Progenitor cell of endocrine pancreas (in vitro differentiated cells): ENCODE measurements at regions not wholly inside any gene's neighbourhood (a gene's known extent, or its start where the extent isn't known, plus 50 kb on each side); places are given as distances from the start of the nearest gene placed in this dataset.
"Not testable (repeated sequence)": the region's sequence is repeated elsewhere in the genome, so short reads cannot be mapped to it uniquely, and the experiment has no call there.

Experiments
- DNase-seq: peaks from one replicate; pipeline ENCODE4 v3.0.0; 2021; ENCODE audit warnings: low spot score; ENCODE audit not compliant: unreplicated experiment
- H3K27ac Mint-ChIP-seq: 2 replicates; pipeline ENCODE4 v1.8.0; 2021; ENCODE audit warnings: mild to moderate bottlenecking, moderate library complexity, mixed read lengths
- H3K27me3 Mint-ChIP-seq: 2 replicates; pipeline ENCODE4 v1.8.0; 2021; ENCODE audit warnings: mixed read lengths
- H3K36me3 Mint-ChIP-seq: 2 replicates; pipeline ENCODE4 v1.8.0; 2022; ENCODE audit warnings: mixed read lengths; ENCODE audit not compliant: insufficient read depth
- H3K4me1 Mint-ChIP-seq: 2 replicates; pipeline ENCODE4 v1.8.0; 2021; ENCODE audit warnings: low read depth, mixed read lengths
- H3K4me3 Mint-ChIP-seq: 2 replicates; pipeline ENCODE4 v1.8.0; 2021; ENCODE audit warnings: low read depth, mild to moderate bottlenecking, moderate library complexity, mixed read lengths
- H3K9me3 Mint-ChIP-seq: 2 replicates; pipeline ENCODE4 v1.8.0; 2021; ENCODE audit warnings: low read depth, mixed read lengths
- CTCF ChIP-seq: fragments of 200-600 bp; sonication (generic); IDR thresholded peaks from one replicate; pipeline ENCODE4 v1.5.0; 2021; ENCODE audit warnings: antibody characterized with exemption, mild to moderate bottlenecking; ENCODE audit not compliant: unreplicated experiment

GRCh38 chr12:60227916-60228315, 632.1 kb downstream of the SLC16A7 start:
- Mint-ChIP-seq H3K27ac (no peak overlapping the region), H3K36me3 (no peaks in the 10 kb centered on the region), H3K4me3 (no peak overlapping the region), H3K9me3 (peaks cover 6% of the 10 kb centered on the region), H3K27me3 (no peaks in the 10 kb centered on the region), H3K4me1 (peaks cover 3% of the 10 kb centered on the region)
- TF ChIP-seq CTCF: no peak
- no peak for DNase-seq

GRCh38 chr12:60230056-60230455, 634.2 kb downstream of the SLC16A7 start:
- H3K27me3 Mint-ChIP-seq: no peaks in the 10 kb centered on the region
- DNase-seq: no peak
- H3K4me3 Mint-ChIP-seq: no peak overlapping the region
- H3K36me3 Mint-ChIP-seq: no peaks in the 10 kb centered on the region
- TF ChIP-seq CTCF: no peak
- no peak overlapping the region for H3K27ac Mint-ChIP-seq
- peaks cover 3% of the 10 kb centered on the region for H3K9me3 Mint-ChIP-seq
- H3K4me1 Mint-ChIP-seq: peaks cover 6% of the 10 kb centered on the region

GRCh38 chr12:60231303-60231702, 635.5 kb downstream of the SLC16A7 start:
- no peak overlapping the region for H3K4me3 Mint-ChIP-seq
- H3K36me3 Mint-ChIP-seq: no peaks in the 10 kb centered on the region
- DNase-seq: no peak
- no peaks in the 10 kb centered on the region for H3K27me3 Mint-ChIP-seq
- no peak overlapping the region for H3K27ac Mint-ChIP-seq
- peaks cover 6% of the 10 kb centered on the region for H3K4me1 Mint-ChIP-seq
- no peak for TF ChIP-seq CTCF
- H3K9me3 Mint-ChIP-seq: peaks cover 3% of the 10 kb centered on the region

- TF ChIP-seq CTCF: no peak
- Mint-ChIP-seq H3K27ac (no peak overlapping the region), H3K36me3 (no peaks in the 10 kb centered on the region), H3K4me1 (peaks cover 7% of the 10 kb centered on the region), H3K4me3 (no peak overlapping the region), H3K27me3 (no peaks in the 10 kb centered on the region), H3K9me3 (peaks cover 4% of the 10 kb centered on the region)
- DNase-seq: no peak
Measured at GRCh38 chr12:60231976-60232907, 636.4 kb downstream of the SLC16A7 start.

GRCh38 chr12:60234611-60235195, 638.9 kb downstream of the SLC16A7 start:
- H3K36me3 Mint-ChIP-seq, H3K27ac Mint-ChIP-seq, H3K4me3 Mint-ChIP-seq, H3K4me1 Mint-ChIP-seq, H3K27me3 Mint-ChIP-seq, DNase-seq: not testable (repeated sequence)
- H3K9me3 Mint-ChIP-seq: peaks cover 16% of the 10 kb centered on the region
